GM23338 (cell line): ENCODE measurements at regions not wholly inside any gene's neighbourhood (a gene's known extent, or its start where the extent isn't known, plus 50 kb on each side); places are given as distances from the start of the nearest gene placed in this dataset.

Source experiments
- ATAC-seq: fragments of 200-7000 bp; cut with Tn5 transposase; 3 replicates; pipeline ENCODE4 v1.9.1; 2020
- DNase-seq: peaks from one replicate; pipeline ENCODE4 v3.0.0-alpha.2; 2015; ENCODE audit warnings: low spot score
- H2AFZ ChIP-seq: fragments of 200-600 bp; sonication (generic); 2 replicates; pipeline ENCODE4 v1.8.0; 2016; ENCODE audit warnings: antibody characterized with exemption, mild to moderate bottlenecking, moderate library complexity
- H3F3A ChIP-seq: fragments of 200-600 bp; sonication (generic); replicated peaks from 2 replicates; pipeline ENCODE4 v1.8.0; 2017; ENCODE audit warnings: antibody characterized with exemption, mixed run types, low read depth
- H3K27ac ChIP-seq: fragments of 200-600 bp; sonication (generic); 2 replicates; pipeline ENCODE4 v1.6.1; 2016; ENCODE audit warnings: low read depth
- H3K27me3 ChIP-seq: fragments of 200-600 bp; sonication (generic); 2 replicates; pipeline ENCODE4 v1.8.0; 2016; ENCODE audit warnings: mild to moderate bottlenecking, mixed run types, moderate library complexity; ENCODE audit not compliant: insufficient read depth
- H3K36me3 ChIP-seq: fragments of 200-600 bp; sonication (generic); 2 replicates; pipeline ENCODE4 v1.8.0; 2016; ENCODE audit warnings: mild to moderate bottlenecking; ENCODE audit not compliant: insufficient read depth
- H3K4me1 ChIP-seq: fragments of 200-600 bp; sonication (generic); 2 replicates; pipeline ENCODE4 v1.8.0; 2016; ENCODE audit warnings: mild to moderate bottlenecking, moderate library complexity; ENCODE audit not compliant: insufficient read depth
- H3K4me2 ChIP-seq: fragments of 200-600 bp; sonication (generic); 2 replicates; pipeline ENCODE4 v1.7.1; 2017; ENCODE audit warnings: mixed run types
- H3K4me3 ChIP-seq: fragments of 200-600 bp; sonication (generic); 2 replicates; pipeline ENCODE4 v1.6.1; 2016; ENCODE audit warnings: mixed run types
- H3K79me2 ChIP-seq: fragments of 200-600 bp; sonication (generic); replicated peaks from 2 replicates; pipeline ENCODE4 v1.8.0; 2017; ENCODE audit warnings: mild to moderate bottlenecking; ENCODE audit not compliant: insufficient read depth
- H3K9me2 ChIP-seq: fragments of 200-600 bp; sonication (generic); 2 replicates; pipeline ENCODE4 v1.8.0; 2017; ENCODE audit not compliant: insufficient read depth
- H4K20me1 ChIP-seq: fragments of 200-600 bp; sonication (generic); replicated peaks from 2 replicates; pipeline ENCODE4 v1.8.0; 2017; ENCODE audit warnings: mild to moderate bottlenecking; ENCODE audit not compliant: insufficient read depth
- H3K27ac Mint-ChIP-seq: 2 replicates; pipeline ENCODE4 v1.8.0; 2020; ENCODE audit warnings: inconsistent platforms, mild to moderate bottlenecking, moderate library complexity, mixed read lengths
- H3K27me3 Mint-ChIP-seq: 3 replicates; pipeline ENCODE4 v1.8.0; 2022; ENCODE audit warnings: low read depth, mild to moderate bottlenecking, moderate library complexity, mixed read lengths, inconsistent platforms; ENCODE audit not compliant: insufficient read depth, poor library complexity
- H3K36me3 Mint-ChIP-seq: 3 replicates; pipeline ENCODE4 v1.8.0; 2021; ENCODE audit warnings: low read depth, mild to moderate bottlenecking, inconsistent platforms, moderate library complexity, mixed read lengths
- H3K4me1 Mint-ChIP-seq: 3 replicates; pipeline ENCODE4 v1.8.0; 2020; ENCODE audit warnings: mild to moderate bottlenecking, inconsistent platforms, mixed read lengths
- H3K4me3 Mint-ChIP-seq: 3 replicates; pipeline ENCODE4 v1.8.0; 2021; ENCODE audit warnings: moderate library complexity, mild to moderate bottlenecking, inconsistent platforms, mixed read lengths
- H3K9me3 Mint-ChIP-seq: 3 replicates; pipeline ENCODE4 v1.8.0; 2020; ENCODE audit warnings: moderate library complexity, mild to moderate bottlenecking, inconsistent platforms, mixed read lengths
- CREB1 ChIP-seq: fragments of 250-450 bp; sonication (Bioruptor Pico); IDR thresholded peaks from 2 replicates; pipeline ENCODE4 v1.5.0; 2020; ENCODE audit warnings: low read depth, mild to moderate bottlenecking, moderate library complexity
- CTCF ChIP-seq, 2 experiments: fragments of 200-600 bp in 1 of 2; sonication (generic) in 1 of 2; conservative IDR thresholded peaks; 2 replicates each; pipeline versions ENCODE4 v1.5.1 to v1.6.1; 2016 to 2017; ENCODE audit warnings: antibody characterized with exemption in 2 of 2, low read depth in 2 of 2, mild to moderate bottlenecking in 2 of 2, moderate library complexity in 1 of 2
- EZH2phosphoT487 ChIP-seq: fragments of 200-600 bp; sonication (generic); IDR thresholded peaks from one replicate; pipeline ENCODE4 v1.8.1; 2018; ENCODE audit warnings: antibody characterized with exemption; ENCODE audit not compliant: unreplicated experiment
- JUNB ChIP-seq: IDR thresholded peaks from one replicate; pipeline ENCODE4 v1.6.1; 2016; ENCODE audit warnings: antibody characterized with exemption; ENCODE audit not compliant: unreplicated experiment
- NANOG ChIP-seq: IDR thresholded peaks from 2 replicates; pipeline ENCODE4 v1.6.1; 2016; ENCODE audit warnings: antibody characterized with exemption, borderline replicate concordance
- POLR2AphosphoS5 ChIP-seq: IDR thresholded peaks from 2 replicates; pipeline ENCODE4 v1.6.1; 2016; ENCODE audit warnings: antibody characterized with exemption, low read depth
- REST ChIP-seq: IDR thresholded peaks from one replicate; pipeline ENCODE4 v1.6.1; 2018; ENCODE audit warnings: antibody characterized with exemption; ENCODE audit not compliant: unreplicated experiment
- STAT1 ChIP-seq: IDR thresholded peaks from one replicate; pipeline ENCODE4 v1.6.1; 2016; ENCODE audit warnings: antibody characterized with exemption; ENCODE audit not compliant: unreplicated experiment
- ZNF331 ChIP-seq: fragments of 250-450 bp; sonication (Bioruptor Pico); IDR thresholded peaks from 2 replicates; pipeline ENCODE4 v1.5.0; 2020; ENCODE audit warnings: low read depth, mild to moderate bottlenecking, moderate library complexity
- ZNF462 ChIP-seq: fragments of 250-450 bp; sonication (Bioruptor Pico); IDR thresholded peaks from 2 replicates; pipeline ENCODE4 v1.5.0; 2020; ENCODE audit warnings: mild to moderate bottlenecking, moderate library complexity
- TF ChIP-seq, protein P1 (sequence below): IDR thresholded peaks from 2 replicates; pipeline ENCODE4 v1.6.1; 2016; ENCODE audit warnings: antibody characterized with exemption

DNA sequence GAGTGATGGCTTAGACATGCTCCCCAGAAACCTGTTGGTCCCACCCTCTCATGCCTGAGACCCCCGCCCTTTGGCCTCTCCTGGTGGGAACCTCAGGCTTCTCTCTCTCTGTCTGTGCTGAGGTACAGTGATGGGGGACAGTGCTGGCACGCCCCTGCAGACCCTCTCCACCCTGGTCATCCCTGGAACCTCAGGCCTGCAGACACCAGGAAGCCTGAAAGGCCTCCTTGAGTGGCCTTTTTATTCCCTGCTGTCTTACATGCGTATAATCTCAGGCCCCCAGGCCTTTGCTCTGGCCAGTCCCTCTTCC is 78.5 kb upstream of the MAFB start (continued):
- TF ChIP-seq ZNF462 (CRISPR knock-in tag) (no peak), ZNF331 (CRISPR knock-in tag) (no peak), NANOG (no peak), POLR2AphosphoS5 (no peak), EZH2phosphoT487 (no peak)

DNA sequence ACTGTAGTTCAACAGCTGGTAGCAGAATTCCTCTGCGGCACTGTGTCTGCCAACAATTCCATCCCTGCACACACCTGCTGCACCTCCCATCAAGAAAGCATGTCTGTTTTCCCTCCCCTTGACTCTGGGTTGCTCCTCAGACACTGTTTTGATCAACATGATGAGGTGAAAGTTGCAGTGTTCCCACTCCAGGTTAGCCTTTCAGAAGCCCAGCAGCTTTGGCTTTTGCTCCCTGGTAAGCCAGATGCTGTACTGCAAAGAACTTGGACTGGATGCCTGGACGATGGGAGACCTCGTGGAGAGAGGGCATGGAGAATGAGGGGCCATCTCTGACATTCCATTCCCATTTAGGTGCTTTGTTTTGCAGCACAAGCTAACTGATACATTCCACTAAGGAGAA is 79.1 kb upstream of the MAFB start:
- Mint-ChIP-seq H3K27ac (no peak overlapping the region), H3K36me3 (no peaks in the 10 kb centered on the region), H3K4me1 (peaks cover 22% of the 10 kb centered on the region), H3K9me3 (no peaks in the 10 kb centered on the region), H3K4me3 (no peak overlapping the region), H3K27me3 (peaks cover 4% of the 10 kb centered on the region)
- no peaks in the 10 kb centered on the region for H3K27me3 ChIP-seq
- no peaks in the 10 kb centered on the region for H4K20me1 ChIP-seq
- H3K4me3 ChIP-seq = no peak overlapping the region
- DNase-seq = no peak
- ATAC-seq = no peak
- no peak overlapping the region for H3K4me2 ChIP-seq
- no peak overlapping the region for H2AFZ ChIP-seq
- peaks cover 23% of the 10 kb centered on the region for H3K4me1 ChIP-seq
- H3K79me2 ChIP-seq = no peaks in the 10 kb centered on the region
- H3K27ac ChIP-seq = no peak overlapping the region
- H3K36me3 ChIP-seq = no peaks in the 10 kb centered on the region
- H3K9me2 ChIP-seq = no peaks in the 10 kb centered on the region
- no peaks in the 10 kb centered on the region for H3F3A ChIP-seq
- no peak for TF ChIP-seq REST
- no peak for TF ChIP-seq CREB1 (CRISPR knock-in tag)
- TF ChIP-seq STAT1 = no peak
- no peak for TF ChIP-seq CTCF (conservative IDR thresholded peaks at IDR 0.05; ENCODE audit: low read depth in 2 of 2)
- TF ChIP-seq JUNB = no peak
- no peak for TF ChIP-seq ZNF331 (CRISPR knock-in tag)
- TF ChIP-seq, protein P1, sequence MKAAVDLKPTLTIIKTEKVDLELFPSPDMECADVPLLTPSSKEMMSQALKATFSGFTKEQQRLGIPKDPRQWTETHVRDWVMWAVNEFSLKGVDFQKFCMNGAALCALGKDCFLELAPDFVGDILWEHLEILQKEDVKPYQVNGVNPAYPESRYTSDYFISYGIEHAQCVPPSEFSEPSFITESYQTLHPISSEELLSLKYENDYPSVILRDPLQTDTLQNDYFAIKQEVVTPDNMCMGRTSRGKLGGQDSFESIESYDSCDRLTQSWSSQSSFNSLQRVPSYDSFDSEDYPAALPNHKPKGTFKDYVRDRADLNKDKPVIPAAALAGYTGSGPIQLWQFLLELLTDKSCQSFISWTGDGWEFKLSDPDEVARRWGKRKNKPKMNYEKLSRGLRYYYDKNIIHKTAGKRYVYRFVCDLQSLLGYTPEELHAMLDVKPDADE = no peak
